Fibroblast of lung (primary cell): ENCODE measurements at regions not wholly inside any gene's neighbourhood (a gene's known extent, or its start where the extent isn't known, plus 50 kb on each side); places are given as distances from the start of the nearest gene placed in this dataset.

Source experiments
- EZH2 ChIP-seq: IDR thresholded peaks from 2 replicates; pipeline ENCODE4 v1.5.1; 2012; ENCODE audit warnings: low read length, control low read depth, mild to moderate bottlenecking; ENCODE audit errors: missing control alignments
- TF ChIP-seq, protein P1 (sequence below), 2 donors: IDR thresholded peaks in 1 of 2; conservative IDR thresholded peaks in 1 of 2; 1 replicate in 1 of 2; 2 replicates in 1 of 2; pipeline ENCODE4 v1.5.1; 2011 to 2012; ENCODE audit warnings: low read length in 2 of 2, control low read depth in 1 of 2, inconsistent platforms in 1 of 2, low read depth in 1 of 2, mild to moderate bottlenecking in 1 of 2

DNA sequence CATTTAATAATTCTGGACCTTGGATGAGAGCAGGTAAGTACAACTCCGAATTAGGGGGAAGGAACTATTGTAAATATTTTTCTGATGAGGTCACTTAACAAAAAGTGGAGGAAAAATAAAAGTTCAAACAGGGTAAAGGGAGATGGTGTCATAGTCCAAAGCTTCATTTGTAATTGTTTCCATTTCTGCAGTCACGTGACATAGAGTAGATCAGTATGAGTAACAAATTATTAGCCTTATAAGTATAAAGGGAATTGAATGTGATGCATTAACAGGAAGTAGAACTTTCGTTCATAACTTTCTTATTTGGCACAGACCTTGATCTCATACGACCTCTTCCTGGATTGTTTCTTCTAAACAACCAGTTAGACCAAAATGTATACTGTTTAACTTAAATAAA is 347.2 kb upstream of the TPK1 start:
- TF ChIP-seq, protein P1, sequence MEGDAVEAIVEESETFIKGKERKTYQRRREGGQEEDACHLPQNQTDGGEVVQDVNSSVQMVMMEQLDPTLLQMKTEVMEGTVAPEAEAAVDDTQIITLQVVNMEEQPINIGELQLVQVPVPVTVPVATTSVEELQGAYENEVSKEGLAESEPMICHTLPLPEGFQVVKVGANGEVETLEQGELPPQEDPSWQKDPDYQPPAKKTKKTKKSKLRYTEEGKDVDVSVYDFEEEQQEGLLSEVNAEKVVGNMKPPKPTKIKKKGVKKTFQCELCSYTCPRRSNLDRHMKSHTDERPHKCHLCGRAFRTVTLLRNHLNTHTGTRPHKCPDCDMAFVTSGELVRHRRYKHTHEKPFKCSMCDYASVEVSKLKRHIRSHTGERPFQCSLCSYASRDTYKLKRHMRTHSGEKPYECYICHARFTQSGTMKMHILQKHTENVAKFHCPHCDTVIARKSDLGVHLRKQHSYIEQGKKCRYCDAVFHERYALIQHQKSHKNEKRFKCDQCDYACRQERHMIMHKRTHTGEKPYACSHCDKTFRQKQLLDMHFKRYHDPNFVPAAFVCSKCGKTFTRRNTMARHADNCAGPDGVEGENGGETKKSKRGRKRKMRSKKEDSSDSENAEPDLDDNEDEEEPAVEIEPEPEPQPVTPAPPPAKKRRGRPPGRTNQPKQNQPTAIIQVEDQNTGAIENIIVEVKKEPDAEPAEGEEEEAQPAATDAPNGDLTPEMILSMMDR (conservative IDR thresholded peaks at IDR 0.05 in 1 of 2, IDR thresholded peaks at IDR 0.05 in 1 of 2; ENCODE audit: low read depth in 1 of 2, low read length in 2 of 2): no peak
- no peak for TF ChIP-seq EZH2
